GM20000 (cell line): ENCODE measurements at regions not wholly inside any gene's neighbourhood (a gene's known extent, or its start where the extent isn't known, plus 50 kb on each side); places are given as distances from the start of the nearest gene placed in this dataset.

Source experiments
- DNase-seq: peaks from one replicate; pipeline ENCODE4 v3.0.0; 2012; ENCODE audit warnings: low spot score
- TF ChIP-seq, protein P1 (sequence below): IDR thresholded peaks from 2 replicates; pipeline ENCODE4 v1.5.1; 2012; ENCODE audit warnings: mild to moderate bottlenecking, control low read depth; ENCODE audit errors: extremely low read depth, missing control alignments

DNA sequence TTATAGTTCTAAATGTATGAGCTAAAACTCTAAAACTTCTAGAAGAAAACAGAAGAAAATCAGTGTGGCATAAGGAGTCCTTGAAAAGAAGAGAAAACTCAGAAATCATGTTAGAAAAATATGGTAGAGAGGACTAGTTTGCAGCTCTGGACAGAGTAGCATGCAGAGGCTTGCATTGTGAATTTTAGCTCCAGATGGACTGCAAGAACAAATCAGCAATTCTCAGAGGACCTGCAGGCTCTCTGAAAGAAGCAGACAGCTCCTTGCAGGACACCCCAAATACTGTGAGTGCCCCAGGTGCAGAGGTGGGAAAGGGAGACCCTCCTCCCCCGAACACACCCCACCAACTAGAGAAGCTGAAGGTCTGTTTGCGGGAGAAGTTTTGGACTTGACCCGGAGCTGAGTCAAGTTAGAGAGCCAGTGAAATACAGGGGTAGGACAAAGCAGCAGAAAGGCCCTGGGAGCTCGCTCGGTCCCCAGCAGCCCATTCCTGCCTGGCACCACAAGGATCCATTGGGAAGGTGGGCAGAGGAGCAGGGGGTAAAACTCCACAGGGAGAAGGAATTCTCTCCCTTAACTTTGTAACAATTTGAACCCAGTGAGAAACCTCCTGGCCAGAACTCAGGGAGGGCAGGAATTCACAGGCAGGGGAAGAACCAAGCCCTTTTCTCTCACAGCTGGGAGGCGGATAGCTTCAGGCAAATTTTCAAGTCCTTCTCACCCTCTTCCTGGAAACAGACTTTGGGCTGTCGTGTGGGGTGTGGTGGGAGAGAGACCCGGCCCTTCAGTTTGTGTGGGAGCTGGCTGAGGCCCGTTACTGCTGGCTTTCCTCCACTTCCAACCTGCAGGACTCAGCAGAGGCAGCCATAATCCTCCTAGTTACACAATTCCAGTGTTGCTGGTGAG is 216.2 kb upstream of the SLC35G4 start:
- TF ChIP-seq, protein P1, sequence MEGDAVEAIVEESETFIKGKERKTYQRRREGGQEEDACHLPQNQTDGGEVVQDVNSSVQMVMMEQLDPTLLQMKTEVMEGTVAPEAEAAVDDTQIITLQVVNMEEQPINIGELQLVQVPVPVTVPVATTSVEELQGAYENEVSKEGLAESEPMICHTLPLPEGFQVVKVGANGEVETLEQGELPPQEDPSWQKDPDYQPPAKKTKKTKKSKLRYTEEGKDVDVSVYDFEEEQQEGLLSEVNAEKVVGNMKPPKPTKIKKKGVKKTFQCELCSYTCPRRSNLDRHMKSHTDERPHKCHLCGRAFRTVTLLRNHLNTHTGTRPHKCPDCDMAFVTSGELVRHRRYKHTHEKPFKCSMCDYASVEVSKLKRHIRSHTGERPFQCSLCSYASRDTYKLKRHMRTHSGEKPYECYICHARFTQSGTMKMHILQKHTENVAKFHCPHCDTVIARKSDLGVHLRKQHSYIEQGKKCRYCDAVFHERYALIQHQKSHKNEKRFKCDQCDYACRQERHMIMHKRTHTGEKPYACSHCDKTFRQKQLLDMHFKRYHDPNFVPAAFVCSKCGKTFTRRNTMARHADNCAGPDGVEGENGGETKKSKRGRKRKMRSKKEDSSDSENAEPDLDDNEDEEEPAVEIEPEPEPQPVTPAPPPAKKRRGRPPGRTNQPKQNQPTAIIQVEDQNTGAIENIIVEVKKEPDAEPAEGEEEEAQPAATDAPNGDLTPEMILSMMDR = no peak
- no peak for DNase-seq

- DNase-seq = no peak
- TF ChIP-seq, protein P1 = no peak
Observed at GRCh38 chr18:11392292-11392691, 217.1 kb upstream of the SLC35G4 start.

DNA sequence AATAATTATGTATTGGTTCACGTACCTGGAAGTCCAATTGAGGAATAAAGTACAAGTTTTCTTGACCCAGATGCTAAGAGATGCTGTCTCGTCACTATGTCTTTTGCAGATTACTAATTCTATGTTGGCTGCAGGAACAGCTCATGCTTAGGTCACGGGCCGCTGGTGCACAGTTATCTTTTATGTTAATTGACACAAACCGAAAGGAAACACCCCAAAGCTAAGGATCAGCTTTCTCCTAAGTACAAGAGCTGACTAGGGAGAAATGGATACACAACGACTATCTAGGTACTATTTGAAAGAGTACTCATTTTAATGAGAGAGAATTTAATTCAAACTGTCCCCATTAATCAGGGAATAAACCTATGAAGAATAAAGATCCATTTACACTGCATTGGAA is 217.7 kb upstream of the SLC35G4 start:
- no peak for DNase-seq
- TF ChIP-seq, protein P1 = no peak

DNA sequence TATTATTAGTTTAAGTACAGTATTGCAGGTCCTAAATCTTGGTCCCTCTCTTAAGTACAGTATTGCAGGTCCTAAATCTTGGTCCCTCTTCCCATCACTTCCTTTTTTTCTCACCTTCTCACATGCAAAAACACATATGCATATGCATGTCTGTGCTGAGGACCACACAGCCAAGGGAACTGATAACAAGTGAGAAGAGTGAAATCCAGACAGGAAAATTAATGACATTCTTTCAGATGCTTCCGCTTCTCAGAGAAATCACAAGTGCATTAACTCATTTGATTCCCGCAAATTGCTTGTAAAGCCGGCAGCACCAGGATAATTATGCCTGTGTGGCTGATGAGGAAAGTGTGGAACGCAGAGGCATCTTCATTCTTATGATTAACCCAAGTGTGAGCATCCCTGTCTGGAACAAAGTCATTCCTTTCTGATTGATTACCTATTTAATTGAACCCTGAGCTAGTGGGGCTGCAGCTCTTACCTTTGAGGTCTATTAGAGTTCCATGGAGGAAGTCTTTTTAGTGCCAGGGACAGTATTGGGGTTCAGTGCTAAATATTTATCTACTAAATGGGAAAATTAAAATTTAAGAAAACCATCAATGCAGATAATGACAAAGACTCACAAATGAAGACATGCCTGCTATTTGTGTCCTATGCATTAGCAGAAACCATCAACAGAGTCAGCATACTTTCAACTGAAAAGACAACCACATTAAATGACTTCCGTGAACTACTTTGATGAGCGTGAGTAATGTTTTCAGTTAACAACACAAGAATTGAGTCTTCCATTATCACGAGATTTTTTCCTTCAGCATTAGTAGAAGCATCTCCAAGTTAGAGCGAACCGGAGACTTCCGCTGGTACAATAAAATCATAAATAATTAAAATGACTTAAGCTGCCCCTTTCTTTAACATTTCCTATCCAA is 220.4 kb upstream of the SLC35G4 start:
- DNase-seq = no peak
- TF ChIP-seq, protein P1 = no peak

GRCh38 chr18:11387880-11388279 is 221.5 kb upstream of the SLC35G4 start:
- DNase-seq = peak; percentile 20
- TF ChIP-seq, protein P1 = no peak

DNA sequence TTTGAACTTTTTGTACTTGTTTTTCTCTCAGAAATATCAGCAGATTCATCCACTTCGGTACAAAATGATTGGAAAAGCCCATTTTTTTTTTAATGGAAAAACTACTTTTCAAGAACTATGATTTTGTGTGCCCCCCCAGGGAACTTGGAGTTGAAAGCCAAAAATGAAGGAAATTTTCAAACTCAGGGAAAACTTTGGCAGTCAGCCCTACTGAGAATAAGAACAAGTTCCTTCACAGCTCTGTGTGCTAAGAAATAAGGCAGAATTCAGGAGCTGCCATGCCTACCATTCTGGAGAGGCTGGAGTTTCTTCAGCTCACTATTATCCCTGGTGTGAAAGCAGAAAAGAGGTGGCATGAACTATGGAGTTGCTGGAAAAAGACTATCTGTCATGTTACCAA is 226.0 kb upstream of the SLC35G4 start:
- no peak for DNase-seq
- TF ChIP-seq, protein P1 = no peak

DNA sequence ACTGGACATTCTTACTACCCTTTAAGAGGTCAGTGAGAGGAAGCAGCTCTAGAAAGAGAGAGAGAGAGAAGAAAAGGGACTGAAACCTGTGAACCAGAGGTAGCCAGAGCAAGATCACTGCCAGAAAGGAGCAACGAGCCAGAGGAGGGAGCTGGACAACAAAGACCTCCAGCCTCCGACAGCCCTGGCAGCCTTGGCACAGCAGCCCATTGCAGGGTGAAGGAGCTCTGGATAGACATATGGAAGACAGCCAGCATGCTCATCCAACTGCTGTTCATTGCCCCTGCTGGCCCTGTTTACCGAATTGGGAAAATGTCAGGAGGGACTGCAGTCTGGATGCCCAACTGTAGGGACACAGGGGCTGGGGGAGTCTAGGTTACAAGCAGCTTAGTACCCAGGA is 228.4 kb upstream of the SLC35G4 start:
- TF ChIP-seq, protein P1 = no peak
- no peak for DNase-seq
